ENCODE measurements at regions not wholly inside any gene's neighbourhood (a gene's known extent, or its start where the extent isn't known, plus 50 kb on each side); places are given as distances from the start of the nearest gene placed in this dataset.

GRCh38 chr12:69019910-69020309 lies 86.9 kb upstream of the CPM start:
- TF ChIP-seq POLR2AphosphoS5 (IDR thresholded peaks at IDR 0.05; ENCODE audit: low read depth): no peak
- TF ChIP-seq, protein P1, sequence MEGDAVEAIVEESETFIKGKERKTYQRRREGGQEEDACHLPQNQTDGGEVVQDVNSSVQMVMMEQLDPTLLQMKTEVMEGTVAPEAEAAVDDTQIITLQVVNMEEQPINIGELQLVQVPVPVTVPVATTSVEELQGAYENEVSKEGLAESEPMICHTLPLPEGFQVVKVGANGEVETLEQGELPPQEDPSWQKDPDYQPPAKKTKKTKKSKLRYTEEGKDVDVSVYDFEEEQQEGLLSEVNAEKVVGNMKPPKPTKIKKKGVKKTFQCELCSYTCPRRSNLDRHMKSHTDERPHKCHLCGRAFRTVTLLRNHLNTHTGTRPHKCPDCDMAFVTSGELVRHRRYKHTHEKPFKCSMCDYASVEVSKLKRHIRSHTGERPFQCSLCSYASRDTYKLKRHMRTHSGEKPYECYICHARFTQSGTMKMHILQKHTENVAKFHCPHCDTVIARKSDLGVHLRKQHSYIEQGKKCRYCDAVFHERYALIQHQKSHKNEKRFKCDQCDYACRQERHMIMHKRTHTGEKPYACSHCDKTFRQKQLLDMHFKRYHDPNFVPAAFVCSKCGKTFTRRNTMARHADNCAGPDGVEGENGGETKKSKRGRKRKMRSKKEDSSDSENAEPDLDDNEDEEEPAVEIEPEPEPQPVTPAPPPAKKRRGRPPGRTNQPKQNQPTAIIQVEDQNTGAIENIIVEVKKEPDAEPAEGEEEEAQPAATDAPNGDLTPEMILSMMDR (IDR thresholded peaks at IDR 0.05; ENCODE audit: insufficient read depth, low read length): no peak
- TF ChIP-seq, protein P2, sequence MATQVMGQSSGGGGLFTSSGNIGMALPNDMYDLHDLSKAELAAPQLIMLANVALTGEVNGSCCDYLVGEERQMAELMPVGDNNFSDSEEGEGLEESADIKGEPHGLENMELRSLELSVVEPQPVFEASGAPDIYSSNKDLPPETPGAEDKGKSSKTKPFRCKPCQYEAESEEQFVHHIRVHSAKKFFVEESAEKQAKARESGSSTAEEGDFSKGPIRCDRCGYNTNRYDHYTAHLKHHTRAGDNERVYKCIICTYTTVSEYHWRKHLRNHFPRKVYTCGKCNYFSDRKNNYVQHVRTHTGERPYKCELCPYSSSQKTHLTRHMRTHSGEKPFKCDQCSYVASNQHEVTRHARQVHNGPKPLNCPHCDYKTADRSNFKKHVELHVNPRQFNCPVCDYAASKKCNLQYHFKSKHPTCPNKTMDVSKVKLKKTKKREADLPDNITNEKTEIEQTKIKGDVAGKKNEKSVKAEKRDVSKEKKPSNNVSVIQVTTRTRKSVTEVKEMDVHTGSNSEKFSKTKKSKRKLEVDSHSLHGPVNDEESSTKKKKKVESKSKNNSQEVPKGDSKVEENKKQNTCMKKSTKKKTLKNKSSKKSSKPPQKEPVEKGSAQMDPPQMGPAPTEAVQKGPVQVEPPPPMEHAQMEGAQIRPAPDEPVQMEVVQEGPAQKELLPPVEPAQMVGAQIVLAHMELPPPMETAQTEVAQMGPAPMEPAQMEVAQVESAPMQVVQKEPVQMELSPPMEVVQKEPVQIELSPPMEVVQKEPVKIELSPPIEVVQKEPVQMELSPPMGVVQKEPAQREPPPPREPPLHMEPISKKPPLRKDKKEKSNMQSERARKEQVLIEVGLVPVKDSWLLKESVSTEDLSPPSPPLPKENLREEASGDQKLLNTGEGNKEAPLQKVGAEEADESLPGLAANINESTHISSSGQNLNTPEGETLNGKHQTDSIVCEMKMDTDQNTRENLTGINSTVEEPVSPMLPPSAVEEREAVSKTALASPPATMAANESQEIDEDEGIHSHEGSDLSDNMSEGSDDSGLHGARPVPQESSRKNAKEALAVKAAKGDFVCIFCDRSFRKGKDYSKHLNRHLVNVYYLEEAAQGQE (IDR thresholded peaks at IDR 0.05; ENCODE audit: insufficient replicate concordance, low read depth): no peak
- no peak for TF ChIP-seq GABPA (IDR thresholded peaks at IDR 0.05; ENCODE audit: low read depth)
- TF ChIP-seq SPI1 (IDR thresholded peaks at IDR 0.05; ENCODE audit: borderline replicate concordance, low read depth): no peak
